Mammary epithelial cell (primary cell): ENCODE measurements at regions not wholly inside any gene's neighbourhood (a gene's known extent, or its start where the extent isn't known, plus 50 kb on each side); places are given as distances from the start of the nearest gene placed in this dataset.

Source experiments
- EZH2 ChIP-seq: IDR thresholded peaks from 2 replicates; pipeline ENCODE4 v1.6.1; 2012; ENCODE audit warnings: low read length, inconsistent platforms, borderline replicate concordance
- TF ChIP-seq, protein P1 (sequence below), 2 donors: IDR thresholded peaks in 1 of 2; conservative IDR thresholded peaks in 1 of 2; 2 replicates each; pipeline ENCODE4 v1.5.1; 2011 to 2012; ENCODE audit warnings: inconsistent platforms in 2 of 2, low read length in 2 of 2, mild to moderate bottlenecking in 2 of 2, control low read depth in 1 of 2, low read depth in 1 of 2; ENCODE audit not compliant: insufficient read depth in 1 of 2; ENCODE audit errors: extremely low read depth in 1 of 2

DNA sequence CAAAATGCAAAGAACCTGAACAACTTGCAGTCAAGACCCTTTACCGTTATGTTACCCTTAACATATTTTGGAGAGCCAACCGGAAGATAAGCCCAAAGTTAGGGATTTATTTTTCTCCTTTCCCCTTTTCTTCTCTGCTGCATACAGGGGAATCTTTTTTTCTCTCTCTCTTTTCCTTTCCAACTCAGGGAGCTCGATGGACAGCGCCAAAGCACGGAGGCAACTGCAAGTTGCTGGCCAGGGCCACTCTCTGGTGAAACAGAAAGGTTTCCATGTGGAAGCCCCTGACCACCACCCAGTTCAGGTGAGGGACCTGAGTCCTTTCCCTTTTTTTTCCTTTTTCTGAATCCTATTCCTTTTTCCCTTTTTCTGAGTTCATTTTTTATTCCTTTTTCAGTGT is 98.8 kb upstream of the COX10 start:
- TF ChIP-seq, protein P1, sequence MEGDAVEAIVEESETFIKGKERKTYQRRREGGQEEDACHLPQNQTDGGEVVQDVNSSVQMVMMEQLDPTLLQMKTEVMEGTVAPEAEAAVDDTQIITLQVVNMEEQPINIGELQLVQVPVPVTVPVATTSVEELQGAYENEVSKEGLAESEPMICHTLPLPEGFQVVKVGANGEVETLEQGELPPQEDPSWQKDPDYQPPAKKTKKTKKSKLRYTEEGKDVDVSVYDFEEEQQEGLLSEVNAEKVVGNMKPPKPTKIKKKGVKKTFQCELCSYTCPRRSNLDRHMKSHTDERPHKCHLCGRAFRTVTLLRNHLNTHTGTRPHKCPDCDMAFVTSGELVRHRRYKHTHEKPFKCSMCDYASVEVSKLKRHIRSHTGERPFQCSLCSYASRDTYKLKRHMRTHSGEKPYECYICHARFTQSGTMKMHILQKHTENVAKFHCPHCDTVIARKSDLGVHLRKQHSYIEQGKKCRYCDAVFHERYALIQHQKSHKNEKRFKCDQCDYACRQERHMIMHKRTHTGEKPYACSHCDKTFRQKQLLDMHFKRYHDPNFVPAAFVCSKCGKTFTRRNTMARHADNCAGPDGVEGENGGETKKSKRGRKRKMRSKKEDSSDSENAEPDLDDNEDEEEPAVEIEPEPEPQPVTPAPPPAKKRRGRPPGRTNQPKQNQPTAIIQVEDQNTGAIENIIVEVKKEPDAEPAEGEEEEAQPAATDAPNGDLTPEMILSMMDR (conservative IDR thresholded peaks at IDR 0.05 in 1 of 2, IDR thresholded peaks at IDR 0.05 in 1 of 2; ENCODE audit: extremely low read depth in 1 of 2, insufficient read depth in 1 of 2, low read depth in 1 of 2, low read length in 2 of 2): no peak
- TF ChIP-seq EZH2: no peak
